ENCODE measurements at regions not wholly inside any gene's neighbourhood (a gene's known extent, or its start where the extent isn't known, plus 50 kb on each side); places are given as distances from the start of the nearest gene placed in this dataset.
A peak's percentile ranks its signal among the peaks of the same experiment; 100 is the strongest.

DNA sequence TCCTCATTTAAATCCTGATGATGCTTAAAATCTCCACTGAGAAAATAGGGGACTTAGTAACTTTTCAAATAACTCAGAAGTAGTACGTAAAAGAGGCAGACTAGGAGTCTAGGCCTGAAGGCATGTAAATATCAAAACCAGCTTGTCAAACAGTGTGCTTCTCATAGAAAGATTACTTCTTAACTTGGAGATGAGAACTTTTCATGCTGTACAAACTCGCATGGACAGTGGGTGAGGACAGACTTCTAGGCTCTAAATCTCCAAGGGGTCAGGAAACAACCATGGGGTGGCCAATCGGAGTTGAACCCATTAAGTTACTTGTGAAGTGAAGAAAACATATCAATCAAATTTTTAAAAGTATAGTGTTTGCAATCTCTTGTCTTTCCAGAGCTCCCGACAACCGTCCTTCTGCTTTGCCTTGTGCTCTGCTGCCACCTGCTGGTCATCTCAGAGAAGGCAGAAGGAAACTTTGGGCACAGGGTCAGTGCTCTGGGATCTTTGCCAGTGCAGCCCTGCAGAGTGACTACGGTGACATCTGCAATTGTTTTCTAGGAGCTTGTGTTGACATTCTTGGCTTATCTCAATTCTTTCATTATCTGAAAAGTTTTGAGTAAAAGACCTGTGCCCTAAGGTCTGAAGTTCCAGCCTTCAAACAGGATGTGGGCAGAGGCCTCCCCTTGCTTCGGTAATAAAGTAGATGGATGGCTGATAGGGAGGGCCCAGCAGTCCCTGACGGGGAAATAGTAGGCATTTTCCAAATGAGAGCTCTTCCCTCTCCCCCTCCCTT lies 105.1 kb upstream of the PDE4B start:
- peak; percentile 80 for DNase-seq

DNA sequence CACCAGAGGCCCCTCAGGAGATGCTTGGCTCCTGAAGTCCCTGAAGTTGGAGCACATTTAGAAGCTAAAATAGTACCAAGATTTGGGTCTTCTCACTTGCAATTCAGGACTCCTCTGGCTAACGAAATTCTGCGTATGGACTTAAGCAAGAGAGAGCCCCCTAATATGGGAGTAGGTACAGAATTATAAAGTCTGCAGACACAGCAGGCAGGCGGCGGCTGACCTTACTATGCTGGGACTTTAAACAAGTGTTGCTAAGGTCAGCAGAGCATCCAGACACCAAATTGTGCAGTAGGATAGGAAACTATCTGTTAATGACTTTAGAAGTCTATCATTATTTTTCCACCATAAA lies 104.5 kb upstream of the PDE4B start:
- no peak for DNase-seq

DNA sequence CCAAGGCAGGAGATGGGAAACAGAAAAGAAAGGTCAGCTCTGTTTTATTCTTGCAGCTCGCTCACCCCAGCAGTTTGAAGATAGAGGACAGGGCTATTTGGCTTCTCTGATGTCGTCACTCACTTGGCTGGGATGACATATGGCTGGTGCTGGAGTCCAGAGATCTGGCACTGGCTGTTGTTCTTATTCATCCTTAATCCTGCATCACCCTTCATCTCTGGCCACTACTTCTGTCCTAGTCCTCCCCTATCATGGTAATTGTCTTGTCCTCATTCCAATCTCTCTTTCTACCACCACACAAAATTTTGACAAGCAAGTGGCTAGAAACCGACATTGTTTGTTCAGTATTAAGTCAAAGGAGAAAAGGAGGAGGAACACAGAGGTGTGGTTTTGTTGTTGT lies 103.8 kb upstream of the PDE4B start:
- no peak for DNase-seq

DNA sequence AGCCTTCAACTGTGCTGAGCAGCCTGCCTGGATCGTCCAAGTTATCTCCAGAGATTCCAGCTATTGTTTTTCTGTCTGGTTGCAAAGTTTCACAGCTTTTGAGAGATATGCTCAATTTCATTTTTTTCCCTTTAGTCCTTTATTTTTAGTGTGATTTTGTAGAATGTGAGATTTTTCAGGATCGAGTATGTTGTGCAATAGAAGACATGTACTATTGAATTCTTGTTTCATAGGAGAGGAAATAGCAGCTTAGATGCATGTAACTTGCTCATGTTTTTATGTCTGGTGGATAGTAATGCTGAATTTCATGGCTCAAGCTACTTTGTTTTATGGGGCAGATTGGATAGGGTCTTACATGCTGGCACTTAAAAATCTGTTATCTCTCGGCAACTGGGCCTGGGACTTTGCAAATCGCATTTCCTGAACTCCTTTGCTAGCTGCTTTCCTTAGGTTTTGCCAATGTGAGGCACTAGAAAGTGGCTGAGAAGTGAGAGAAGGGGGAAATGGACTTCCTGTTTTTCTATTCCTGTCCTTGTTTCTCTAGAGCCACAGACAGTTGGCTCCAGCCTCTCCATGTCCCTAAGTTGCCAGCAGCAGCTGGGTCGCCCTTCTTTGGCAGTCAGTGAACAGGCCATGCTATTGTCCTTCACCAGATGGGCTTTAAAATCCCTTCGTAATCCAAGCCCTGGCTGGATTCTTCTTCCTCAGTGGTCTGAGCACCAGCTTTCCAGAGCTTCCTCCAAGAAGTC lies 101.4 kb upstream of the PDE4B start:
- DNase-seq, result no peak

DNA sequence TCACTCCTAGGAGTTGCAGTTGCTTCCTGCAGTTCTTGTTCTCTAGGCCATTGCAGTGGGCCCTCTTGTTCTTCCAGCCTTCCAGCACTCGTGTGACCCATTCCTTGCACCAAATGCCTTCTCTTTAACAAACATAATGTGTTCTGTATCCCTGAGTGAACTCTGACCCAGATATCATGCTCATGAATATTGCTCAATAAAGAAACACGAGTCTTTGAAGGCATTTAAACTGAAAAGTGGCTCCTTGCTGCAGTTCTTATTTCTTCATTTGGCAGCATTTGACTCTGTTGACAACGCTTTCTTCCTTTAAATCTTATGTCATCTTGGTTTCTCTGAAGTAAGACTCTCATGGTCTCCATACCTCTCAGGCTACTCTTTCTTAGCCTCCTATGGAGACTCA lies 100.7 kb upstream of the PDE4B start:
- DNase-seq, result no peak

DNA sequence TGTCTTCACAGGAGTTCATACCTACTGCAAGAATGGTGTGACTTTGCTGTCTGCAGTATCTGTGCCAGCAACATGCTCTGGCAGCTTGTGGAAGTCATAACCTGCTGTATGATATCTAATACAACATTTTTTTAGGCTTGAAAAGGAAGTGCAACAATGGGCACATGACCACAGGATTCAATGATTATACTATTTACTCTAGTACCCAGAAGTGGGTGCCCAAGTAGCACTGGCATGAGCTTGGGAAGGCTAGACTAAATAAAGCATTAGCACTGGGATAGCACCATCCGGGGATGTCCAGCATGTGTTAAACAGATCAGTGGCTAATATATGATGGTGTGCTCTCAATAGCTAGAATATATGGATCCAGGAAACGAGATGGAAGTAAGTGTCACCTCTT lies 98.6 kb upstream of the PDE4B start:
- DNase-seq, result no peak

DNA sequence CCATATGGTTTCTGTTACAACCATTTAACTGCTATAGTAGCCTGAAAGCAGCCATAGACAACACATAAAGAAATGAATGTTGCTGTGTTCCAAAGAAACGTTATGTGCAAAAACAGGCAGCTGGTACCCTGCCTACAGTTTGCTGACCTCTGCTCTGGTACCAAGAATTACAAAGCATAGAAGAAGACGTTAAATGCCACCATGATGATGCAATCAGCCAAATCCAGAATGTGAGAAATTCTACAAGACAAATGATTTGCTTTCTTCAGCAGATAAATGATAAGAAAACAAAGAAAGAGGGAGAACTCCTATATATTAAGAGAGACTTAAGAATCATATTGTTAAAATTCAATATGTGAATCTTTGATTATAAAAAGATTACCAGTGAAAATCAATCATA lies 97.8 kb upstream of the PDE4B start:
- DNase-seq, result no peak

DNA sequence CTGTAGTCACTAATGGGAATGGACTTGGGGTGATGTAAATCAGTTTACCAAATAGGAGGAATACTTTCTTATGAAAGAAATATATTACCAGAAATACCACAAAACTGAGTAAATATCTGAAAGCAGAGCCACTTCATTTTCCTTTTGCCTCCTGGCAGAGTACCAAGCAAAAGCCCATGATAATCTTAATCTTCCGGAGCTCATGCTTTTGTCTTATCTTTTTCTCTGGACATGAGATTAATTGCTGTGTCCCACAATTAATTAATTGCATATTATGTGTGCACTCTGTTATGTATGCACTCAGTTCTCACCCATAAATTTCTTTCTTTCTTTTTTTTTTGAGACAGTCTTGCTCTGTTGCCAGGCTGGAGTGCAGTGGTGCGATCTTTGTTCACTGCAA lies 94.1 kb upstream of the PDE4B start:
- DNase-seq, result no peak

DNA sequence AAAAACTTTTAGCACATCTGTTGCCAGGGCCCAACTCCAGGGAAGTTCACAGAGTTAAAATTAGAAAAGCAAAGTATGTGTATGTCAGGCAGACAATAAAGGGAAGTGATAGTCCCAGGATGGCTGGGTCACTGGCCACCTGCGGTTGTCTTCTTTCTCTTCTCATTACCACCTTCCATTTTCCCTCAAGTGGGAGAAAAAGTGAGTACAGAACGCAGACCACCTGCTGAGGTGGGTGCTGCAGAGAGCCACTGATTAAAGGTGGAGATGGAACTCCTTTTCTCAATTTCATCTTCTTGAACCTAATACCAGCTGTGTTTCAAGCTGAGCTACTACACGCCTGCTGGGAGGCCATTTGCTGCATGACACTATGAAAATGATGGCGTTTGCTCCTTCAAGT lies 88.8 kb upstream of the PDE4B start:
- no peak for DNase-seq

DNA sequence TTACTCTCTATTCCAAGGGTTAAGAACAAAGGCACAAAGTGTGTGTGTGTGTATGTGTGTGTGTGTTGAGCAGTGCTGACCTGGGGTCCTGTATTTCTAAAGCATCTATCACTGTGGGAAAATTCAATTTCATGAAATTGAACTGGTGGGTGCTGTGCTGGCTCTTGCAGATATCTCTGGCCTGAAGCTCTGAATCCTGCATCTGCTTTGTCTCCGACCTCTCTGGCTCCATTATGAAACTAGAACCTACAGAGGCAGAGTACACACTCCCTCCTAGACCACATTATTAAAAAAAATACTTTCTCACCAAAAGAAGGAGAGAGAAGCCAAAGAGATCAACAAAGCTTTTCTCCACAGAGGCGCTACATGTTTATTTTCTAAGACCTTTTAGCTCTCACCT lies 88.4 kb upstream of the PDE4B start:
- DNase-seq, result no peak

DNA sequence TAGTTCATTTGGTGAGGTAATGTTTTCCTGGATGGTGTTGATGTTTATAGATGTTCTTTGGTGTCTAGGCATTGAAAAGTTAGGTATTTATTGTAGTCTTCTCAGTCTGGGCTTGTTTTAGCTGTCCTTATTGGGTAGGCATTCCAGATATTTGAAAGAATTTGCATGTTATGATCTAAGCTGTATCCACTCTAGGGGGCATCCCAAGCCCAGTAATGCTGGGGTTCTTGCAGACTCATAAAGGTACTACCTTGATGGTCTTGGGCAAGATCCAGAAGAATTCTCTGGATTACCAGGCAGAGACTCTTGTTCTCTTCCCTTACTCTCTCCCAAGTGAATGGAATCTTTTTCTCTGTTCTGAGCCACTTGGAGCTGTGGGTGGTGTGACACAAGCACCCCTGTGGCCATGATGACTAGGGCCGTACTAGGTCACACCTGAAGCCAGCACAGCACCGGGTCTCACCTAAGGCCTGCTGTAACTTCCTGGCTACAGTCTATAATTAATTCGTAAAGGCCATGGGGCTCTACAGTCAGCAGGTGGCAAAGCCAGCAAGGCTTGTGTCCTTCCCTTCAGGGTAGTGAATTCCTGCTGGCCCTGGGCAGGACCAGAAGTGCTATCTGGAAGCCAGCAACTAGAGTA lies 74.8 kb upstream of the PDE4B start:
- DNase-seq, result peak; percentile 8

DNA sequence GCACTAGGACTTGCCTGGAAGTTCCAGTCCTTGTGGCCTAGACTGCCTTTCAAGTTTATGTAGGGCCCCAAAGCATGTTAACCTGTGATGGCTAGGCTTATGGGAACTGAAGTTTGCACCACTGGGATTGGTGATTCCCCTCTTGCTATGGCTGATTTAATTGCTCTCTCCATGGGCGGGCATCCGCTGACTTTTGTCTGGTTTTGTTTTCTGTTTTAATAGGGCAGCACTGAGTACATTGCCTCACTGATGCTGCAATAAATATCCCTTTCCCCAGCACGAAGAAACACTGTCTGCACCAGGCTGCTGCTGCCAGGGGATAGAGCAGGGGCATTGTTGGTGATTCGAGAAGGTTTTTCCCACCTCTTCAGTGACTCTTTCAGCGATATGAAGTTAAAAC lies 73.3 kb upstream of the PDE4B start:
- no peak for DNase-seq

DNA sequence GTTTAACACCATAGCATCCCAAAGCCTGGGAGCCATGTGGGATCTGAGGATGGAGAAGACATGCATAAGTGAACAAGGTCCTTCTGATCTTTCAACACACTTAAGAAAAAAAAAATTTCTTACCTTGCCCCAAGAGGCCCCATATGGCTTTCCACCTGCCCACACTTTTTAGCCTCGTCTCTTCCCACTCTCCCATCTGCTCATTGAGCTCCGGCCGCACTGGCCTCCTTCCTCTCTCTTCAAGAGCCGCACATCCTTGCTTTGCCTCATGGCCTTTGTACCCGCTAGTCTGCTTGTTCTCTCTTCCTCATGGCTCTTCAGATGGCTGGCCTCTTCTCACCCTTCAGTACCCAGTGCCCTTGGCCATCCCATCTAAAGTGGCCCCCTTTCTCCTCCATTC lies 70.2 kb upstream of the PDE4B start:
- no peak for DNase-seq

DNA sequence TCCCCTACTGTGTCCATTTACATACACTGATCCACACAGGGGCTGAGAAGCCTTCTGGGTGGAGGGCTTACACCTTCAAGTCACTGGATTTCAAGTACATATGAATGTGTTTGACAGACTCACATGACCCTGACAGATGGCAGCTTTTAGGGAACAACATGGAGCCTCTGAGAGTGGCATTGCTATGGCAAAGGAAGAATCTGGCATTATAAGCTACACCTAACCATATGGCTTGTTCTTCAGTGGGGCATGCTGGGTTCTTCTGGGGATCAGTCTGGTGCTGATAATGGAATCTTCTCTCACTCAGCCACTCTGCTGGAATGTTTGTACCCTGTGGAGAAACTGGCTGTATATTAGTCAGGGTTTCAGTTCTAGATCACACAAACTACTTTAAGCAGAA lies 68.5 kb upstream of the PDE4B start:
- DNase-seq, result no peak

DNA sequence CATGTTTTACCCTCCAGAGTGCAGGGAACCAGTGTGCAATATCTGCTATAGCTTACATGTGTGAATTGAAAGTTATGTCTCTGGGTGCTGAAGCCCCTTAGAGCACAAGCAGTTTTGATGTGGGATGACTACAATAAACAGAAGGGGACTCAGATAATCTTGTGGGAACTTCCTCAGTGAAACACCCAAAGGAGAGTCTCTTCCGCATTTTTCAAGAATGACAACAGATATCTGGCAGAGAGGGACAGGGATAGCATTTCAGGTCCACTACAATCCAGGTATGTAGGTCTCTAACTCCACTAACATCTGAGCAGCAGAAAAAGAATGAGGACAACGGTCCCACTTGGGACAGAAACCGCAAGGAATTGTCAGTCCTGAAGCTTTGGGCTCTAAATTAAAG lies 67.6 kb upstream of the PDE4B start:
- DNase-seq, result no peak

DNA sequence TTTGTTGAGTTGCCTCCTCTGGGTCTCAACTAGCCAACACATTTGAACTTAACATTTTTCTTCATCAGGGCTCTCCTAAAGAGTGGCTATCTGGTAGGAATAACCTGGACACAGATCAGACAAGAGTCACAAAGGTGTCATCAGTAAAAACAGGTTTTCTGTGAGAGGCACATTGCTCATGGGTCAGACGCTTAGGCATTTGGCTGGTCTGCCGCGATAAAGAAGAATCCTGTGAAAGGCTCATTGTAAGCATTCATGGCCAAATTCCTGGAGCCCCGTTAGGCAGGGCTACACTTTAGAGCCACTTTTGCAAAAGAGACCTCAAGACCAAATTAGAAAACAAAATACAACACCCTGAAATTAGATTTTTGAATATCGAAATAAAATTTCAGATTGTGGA lies 64.2 kb upstream of the PDE4B start:
- no peak for DNase-seq

DNA sequence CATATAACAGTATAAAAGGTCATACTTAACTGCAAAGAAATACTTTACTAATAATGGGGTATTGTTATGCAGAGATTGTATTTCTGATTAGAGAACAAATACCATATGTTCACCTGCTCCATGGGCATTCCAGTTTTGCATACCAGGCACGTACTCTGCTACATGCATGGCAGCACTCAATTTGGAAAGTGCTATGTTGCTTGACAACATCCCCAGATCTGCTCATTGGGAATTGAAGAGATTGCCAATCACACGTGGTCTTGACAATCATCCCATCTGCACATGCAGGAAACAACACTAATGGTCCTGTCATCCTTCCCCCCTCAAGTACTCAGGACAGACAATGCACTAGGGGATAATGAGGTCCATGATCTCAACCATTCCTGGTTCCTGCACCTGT lies 63.4 kb upstream of the PDE4B start:
- DNase-seq, result no peak

DNA sequence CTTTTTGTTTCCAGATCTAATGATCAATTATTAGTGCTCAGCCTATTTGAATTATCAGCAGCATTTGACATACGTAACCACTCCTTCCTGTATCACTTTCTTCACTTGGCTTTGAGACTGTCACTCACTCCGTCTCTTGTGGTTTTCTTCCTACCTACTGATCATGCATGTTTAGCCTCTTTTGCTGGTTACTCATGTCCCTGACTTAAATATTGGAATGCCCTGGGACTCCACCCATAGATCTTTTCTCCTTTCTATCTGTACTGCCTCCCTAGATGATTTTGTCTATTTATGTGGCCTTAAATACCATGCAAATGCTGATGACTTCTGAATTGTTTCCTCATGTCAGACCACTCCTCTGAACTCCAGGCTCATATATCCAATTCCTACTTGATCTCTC lies 57.7 kb upstream of the PDE4B start:
- no peak for DNase-seq

DNA sequence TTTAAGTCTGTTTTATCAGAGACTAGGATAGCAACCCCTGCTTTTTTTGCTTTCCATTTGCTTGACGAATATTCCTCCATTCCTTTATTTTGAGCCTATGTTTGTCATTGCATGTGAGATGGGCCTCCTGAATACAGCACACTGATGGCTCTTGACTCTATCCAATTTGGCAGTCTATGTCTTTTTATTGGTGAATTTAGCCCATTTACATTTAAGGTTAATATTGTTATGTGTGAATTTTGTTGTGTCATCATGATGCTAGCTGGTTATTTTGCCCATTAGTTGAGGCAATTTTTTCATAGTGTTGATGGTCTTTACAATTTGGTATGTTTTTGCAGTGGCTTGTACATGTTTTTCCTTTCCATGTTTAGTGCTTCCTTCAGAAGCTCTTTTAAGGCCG lies 50.7 kb upstream of the PDE4B start:
- DNase-seq, result no peak

Data from activated CD4-positive, alpha-beta T cell treated with anti-CD3 and anti-CD28 coated beads, Interleukin-10, Interleukin-2, amounts not matched to agents 100 ng/mL and 50 ng/mL, durations not matched to agents 16 hours and 8 hours (primary cell).